ENCODE measurements at regions not wholly inside any gene's neighbourhood (a gene's known extent, or its start where the extent isn't known, plus 50 kb on each side); places are given as distances from the start of the nearest gene placed in this dataset.

DNA sequence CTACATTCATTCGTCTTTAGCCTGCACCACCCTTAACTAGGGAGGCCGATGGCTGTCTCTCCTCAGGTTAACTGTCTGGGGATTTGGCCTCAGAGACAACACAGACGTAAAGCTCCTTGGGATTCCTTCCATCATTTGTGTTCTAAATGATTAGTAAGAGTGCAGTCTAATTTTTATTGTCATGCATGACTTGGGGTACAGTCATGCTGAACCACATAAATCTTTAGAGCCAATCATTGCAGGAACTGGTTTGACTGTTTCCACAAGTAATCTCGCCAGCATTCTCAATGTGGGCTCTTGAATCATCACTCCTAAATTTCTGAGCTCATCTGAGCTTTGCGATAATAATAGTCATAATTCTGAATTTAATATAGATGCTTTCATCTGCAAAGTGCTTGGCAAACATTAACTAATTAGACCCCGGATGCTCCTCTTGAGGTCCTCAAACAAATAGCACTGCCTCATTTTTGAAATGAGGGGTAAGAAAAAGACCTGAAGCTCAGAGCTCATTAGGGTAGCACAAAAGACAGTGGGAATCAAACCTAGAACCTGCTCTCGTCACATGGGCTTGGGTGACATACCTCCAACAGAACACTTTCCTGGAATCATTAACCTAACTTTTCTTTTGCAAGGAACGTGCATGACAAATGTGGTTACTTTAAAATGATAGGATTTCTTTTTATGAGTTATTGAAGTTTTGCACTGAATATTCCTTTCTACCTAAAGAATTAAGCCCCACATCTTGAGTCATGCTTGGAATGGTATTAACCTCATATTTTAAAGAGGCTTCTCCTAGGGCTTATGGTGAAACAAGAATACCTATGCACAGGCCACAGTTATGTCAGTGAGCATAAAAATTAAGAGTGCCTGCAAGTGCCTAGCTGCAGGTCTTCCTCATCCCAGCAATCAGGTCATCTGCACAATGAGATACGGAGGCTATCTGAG, 118.9 kb upstream of the NRP1 start:
- no peak for DNase-seq (ENCODE audit: insufficient read length)
- no peak for TF ChIP-seq POLR2AphosphoS5 (IDR thresholded peaks at IDR 0.05; ENCODE audit: low read depth, low read length)
- TF ChIP-seq TAF1 (IDR thresholded peaks at IDR 0.05; ENCODE audit: borderline replicate concordance, low read depth, low read length), result no peak
- no peak for TF ChIP-seq POLR2A (IDR thresholded peaks at IDR 0.05; ENCODE audit: low read depth, low read length)

DNA sequence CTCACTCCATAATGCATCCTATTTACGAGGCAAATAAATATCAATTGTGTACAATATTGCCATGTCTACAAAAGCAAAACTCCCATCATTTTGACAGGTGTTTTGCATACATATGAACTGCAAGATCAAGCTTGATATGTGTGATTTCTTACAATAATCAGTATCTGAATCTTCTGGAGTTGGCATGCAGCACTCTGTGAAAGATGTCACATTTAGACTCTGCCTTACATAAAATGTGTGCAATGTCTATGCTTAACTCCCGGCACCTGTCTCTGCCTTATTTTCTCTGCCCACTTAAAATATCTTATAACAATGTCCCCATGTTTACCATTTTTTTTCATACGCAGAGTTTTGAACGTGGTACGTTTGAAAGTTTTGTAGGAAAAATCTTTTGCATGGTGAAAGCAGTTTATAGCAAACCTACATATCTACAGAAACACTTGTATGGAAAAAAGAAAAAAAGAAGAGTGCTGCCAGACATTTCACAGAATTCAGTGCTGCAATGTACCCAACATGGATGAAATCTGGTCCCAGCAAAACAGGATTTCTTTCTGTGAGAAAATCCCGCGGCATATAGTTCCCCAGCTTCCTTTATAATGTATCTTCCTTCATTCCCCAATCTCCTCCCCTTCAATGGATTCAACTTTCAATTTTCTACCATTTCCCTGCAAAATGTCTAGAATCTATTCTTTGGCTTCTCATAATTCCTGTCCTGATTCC, 114.1 kb upstream of the NRP1 start:
- no peak for FAIRE-seq
- TF ChIP-seq POLR2A (IDR thresholded peaks at IDR 0.05; ENCODE audit: low read depth, low read length), result no peak
- no peak for TF ChIP-seq POLR2AphosphoS5 (IDR thresholded peaks at IDR 0.05; ENCODE audit: low read depth, low read length)
- no peak for TF ChIP-seq TAF1 (IDR thresholded peaks at IDR 0.05; ENCODE audit: borderline replicate concordance, low read depth, low read length)

More for the DNA sequence above, 118.9 kb upstream of the NRP1 start:
- FAIRE-seq, result no peak

DNA sequence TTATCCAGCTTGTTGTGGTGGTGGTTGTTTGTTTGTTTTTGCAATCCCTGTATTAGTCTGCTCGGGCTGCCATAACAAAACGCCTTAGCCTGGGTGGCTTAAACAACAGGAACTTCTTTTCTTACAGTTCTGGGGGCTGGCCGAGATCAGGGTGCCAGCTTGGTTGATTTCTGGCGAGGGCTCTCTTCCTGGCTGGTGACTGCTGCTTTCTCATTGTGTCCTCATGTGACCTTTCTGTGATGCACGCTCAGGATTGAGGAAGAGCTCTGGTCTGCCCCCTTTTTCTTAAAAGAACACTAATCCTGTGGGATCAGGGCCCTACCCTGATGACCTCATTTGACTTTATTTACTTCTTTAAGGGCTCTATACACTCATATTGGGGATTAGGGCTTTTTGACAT, 107.1 kb upstream of the NRP1 start:
- no peak for DNase-seq (ENCODE audit: insufficient read length)
- no peak for FAIRE-seq
- no peak for TF ChIP-seq POLR2AphosphoS5 (IDR thresholded peaks at IDR 0.05; ENCODE audit: low read depth, low read length)
- no peak for TF ChIP-seq TAF1 (IDR thresholded peaks at IDR 0.05; ENCODE audit: borderline replicate concordance, low read depth, low read length)
- no peak for TF ChIP-seq POLR2A (IDR thresholded peaks at IDR 0.05; ENCODE audit: low read depth, low read length)

More for the DNA sequence above, 114.1 kb upstream of the NRP1 start:
- DNase-seq (ENCODE audit: insufficient read length), result no peak

DNA sequence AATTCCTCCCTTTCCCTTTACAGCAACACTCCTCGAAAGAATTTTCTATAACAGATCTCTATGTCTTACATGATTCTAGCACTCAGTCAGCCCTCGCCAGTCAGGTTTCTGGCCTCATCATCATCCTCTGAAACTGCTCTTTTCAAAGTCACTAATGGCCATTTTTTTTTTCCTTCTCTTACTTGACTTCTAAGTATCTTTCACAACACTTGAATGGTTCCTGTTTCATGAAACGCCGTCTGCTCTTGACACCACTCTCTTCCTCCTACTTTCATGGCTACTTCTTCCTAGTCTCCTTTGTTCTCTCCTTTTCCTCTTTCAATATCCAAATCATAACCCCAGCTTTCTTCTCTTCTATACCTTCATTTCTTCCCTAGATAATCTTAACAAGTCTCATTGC, 100.5 kb upstream of the NRP1 start:
- FAIRE-seq (no peak), DNase-seq (ENCODE audit: insufficient read length) (no peak)
- TF ChIP-seq POLR2A (IDR thresholded peaks at IDR 0.05; ENCODE audit: low read depth, low read length) (no peak), POLR2AphosphoS5 (IDR thresholded peaks at IDR 0.05; ENCODE audit: low read depth, low read length) (no peak), TAF1 (IDR thresholded peaks at IDR 0.05; ENCODE audit: borderline replicate concordance, low read depth, low read length) (no peak)

DNA sequence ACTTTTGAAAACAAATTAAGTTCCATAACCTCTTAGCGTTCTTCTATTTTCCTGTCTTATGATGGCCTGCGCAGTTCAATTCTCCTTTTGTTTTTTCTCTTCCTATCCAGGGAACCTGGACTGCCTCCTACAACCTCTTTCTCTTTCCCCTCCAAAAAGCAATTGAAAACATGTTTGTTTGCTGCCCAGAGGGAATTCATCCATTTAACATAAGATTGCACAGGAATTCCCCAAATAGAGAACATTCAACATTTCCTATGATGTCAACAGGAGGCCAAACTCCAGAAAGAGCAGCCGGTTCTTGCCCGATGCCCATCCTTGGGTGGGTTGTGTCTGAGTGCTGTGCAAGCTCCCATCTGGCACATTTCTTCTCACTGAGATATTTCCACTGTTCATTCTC, 94.2 kb upstream of the NRP1 start:
- no peak for FAIRE-seq
- DNase-seq (ENCODE audit: insufficient read length), result no peak
- TF ChIP-seq POLR2A (IDR thresholded peaks at IDR 0.05; ENCODE audit: low read depth, low read length) (no peak), TAF1 (IDR thresholded peaks at IDR 0.05; ENCODE audit: borderline replicate concordance, low read depth, low read length) (no peak), POLR2AphosphoS5 (IDR thresholded peaks at IDR 0.05; ENCODE audit: low read depth, low read length) (no peak)

DNA sequence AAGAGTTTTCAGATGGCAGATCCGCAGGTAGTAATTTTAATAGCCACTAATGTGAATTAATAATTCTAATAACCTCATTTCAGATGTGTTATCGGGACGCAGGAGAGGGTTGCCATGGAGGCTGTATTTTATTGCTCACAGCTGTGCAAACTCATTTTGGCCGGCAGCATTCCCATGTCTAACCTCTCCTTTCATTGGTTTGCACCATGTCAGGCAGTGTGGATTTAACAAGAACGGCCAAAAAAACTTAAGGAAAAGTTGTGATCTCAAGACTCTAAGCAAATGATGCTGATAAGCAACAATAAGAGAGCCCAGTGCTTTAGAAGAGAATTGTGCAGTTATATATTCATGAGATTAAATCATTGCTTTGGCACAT, 88.7 kb upstream of the NRP1 start:
- FAIRE-seq, result no peak
- TF ChIP-seq POLR2A (IDR thresholded peaks at IDR 0.05; ENCODE audit: low read depth, low read length) (no peak), TAF1 (IDR thresholded peaks at IDR 0.05; ENCODE audit: borderline replicate concordance, low read depth, low read length) (no peak), POLR2AphosphoS5 (IDR thresholded peaks at IDR 0.05; ENCODE audit: low read depth, low read length) (no peak)
- no peak for DNase-seq (ENCODE audit: insufficient read length)

DNA sequence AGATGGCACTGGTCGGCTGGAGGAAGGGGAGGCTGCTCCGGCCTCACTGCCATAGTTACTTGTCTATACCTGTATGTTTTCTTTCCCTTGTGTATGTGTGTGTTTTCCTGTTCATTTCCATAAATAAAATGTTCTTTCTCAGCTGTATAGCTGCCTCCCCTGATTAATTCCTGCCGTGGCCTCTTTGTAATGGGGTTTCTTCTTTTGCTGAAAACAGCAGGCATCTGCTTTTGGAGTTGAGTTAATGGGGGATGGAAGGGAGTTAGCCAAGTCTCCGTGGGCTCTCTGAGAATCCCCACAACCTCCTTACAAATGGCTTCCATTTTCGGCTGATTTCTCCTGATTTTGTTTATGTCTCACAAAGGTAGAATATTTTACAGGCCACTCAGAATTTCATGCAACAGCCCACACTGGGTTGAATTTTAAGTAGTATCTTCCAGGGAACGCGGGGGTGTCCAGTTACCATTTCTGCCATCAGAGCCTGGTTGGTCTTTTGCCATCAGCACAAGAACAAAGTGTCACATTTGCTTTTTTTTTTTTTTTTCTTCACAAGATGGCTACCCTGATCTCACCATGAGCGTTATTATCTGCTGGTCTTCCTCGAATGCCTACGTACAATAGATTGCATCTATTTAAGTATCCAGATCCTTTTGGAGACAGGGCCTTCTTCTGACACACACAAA, 88.1 kb upstream of the NRP1 start:
- no peak for TF ChIP-seq POLR2A (IDR thresholded peaks at IDR 0.05; ENCODE audit: low read depth, low read length)
- no peak for TF ChIP-seq POLR2AphosphoS5 (IDR thresholded peaks at IDR 0.05; ENCODE audit: low read depth, low read length)
- no peak for TF ChIP-seq TAF1 (IDR thresholded peaks at IDR 0.05; ENCODE audit: borderline replicate concordance, low read depth, low read length)
- FAIRE-seq, result no peak
- DNase-seq (ENCODE audit: insufficient read length), result no peak

DNA sequence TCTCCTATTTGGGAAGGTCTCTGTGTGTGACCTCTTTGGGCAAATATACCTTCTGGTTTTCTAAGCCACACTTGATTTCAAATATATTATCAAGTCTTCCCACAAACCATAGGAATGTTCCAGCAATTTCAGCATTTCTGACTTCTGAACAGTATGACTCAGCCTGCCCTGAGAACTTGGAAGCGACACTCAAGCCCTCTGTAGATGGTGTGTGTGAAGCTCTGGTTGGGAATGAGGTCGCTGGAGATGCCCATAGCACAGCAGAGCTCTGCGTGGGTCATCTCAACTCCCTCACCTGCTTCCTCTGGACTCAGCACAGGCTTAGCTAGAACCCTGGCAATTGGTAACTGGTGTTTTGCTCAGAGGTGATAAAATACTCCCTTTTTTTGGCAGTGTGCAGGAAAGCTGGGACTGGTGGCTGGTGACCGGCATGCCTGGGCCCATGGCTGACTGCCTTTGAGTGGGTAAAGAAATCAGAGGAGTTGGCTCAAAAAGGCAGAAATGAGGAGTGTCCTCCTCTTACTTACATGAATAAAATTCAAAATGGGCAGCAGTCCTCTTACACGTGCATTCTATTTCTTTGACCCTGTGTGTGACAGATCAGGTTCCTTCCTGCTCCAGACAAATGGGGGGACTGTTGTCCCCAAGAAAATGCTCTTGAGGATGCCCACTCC, 87.5 kb upstream of the NRP1 start:
- DNase-seq (ENCODE audit: insufficient read length) (no peak), FAIRE-seq (no peak)

DNA sequence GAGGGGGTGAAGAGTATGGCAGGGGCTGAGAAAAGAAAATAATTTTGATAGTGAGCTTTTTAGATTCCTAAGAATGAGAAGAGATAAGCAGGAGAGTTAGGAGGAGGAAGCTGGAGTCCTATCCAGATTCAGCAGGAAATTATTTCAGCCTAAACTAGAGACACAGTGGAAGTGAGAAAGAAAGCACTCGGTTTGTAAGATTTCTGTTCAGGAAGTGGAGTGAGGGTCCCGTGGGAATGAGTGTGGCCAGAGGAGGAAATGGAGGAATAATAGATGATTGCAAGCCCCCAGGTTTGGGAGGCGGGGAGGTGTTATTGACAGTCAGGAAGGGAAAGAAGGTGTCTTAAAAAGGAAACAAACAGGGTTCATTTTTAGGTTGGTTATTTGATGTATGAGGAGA, 84.8 kb upstream of the NRP1 start:
- no peak for TF ChIP-seq POLR2A (IDR thresholded peaks at IDR 0.05; ENCODE audit: low read depth, low read length)
- TF ChIP-seq POLR2AphosphoS5 (IDR thresholded peaks at IDR 0.05; ENCODE audit: low read depth, low read length), result no peak
- TF ChIP-seq TAF1 (IDR thresholded peaks at IDR 0.05; ENCODE audit: borderline replicate concordance, low read depth, low read length), result no peak
- no peak for FAIRE-seq
- no peak for DNase-seq (ENCODE audit: insufficient read length)

More for the DNA sequence above, 87.5 kb upstream of the NRP1 start:
- TF ChIP-seq POLR2A (IDR thresholded peaks at IDR 0.05; ENCODE audit: low read depth, low read length), result no peak
- TF ChIP-seq POLR2AphosphoS5 (IDR thresholded peaks at IDR 0.05; ENCODE audit: low read depth, low read length), result no peak
- TF ChIP-seq TAF1 (IDR thresholded peaks at IDR 0.05; ENCODE audit: borderline replicate concordance, low read depth, low read length), result no peak

DNA sequence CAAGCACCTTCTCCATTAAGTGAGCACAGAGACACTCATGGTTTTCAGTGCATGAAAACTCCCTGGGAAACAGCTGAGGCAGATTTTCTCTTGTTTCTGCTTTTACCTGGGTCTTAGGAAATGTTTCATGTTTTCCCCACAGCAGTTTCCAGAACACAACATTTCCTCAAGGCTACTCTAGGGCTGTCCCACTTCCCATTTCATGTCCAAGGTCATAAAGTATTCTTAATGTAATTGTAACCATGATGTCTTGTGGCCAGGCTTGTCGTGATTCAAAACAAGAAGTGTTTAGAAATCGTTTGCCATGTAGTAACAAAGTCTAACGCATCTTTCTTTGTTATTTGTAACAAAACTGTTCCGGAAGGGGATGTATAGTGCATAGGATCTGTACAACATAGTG, 83.8 kb upstream of the NRP1 start:
- FAIRE-seq, result no peak
- DNase-seq (ENCODE audit: insufficient read length), result no peak
- no peak for TF ChIP-seq TAF1 (IDR thresholded peaks at IDR 0.05; ENCODE audit: borderline replicate concordance, low read depth, low read length)
- TF ChIP-seq POLR2AphosphoS5 (IDR thresholded peaks at IDR 0.05; ENCODE audit: low read depth, low read length), result no peak
- no peak for TF ChIP-seq POLR2A (IDR thresholded peaks at IDR 0.05; ENCODE audit: low read depth, low read length)

DNA sequence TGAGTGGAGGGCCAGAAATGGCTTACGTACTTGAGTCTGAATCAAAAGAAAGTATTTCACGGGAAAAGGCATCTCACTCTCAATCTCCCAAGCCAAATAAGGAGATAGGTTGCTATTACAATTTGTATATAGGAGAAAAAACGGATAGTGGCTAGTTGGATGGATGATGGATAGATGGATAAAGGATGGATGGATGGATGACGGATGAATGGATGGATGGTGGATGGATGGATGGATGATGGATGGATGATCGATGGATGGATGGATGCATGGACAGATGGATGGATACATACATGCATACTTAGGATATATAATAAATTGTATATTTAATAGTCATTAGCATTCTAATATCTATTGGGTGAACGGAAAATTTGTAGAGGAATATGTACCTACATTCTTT, 82.2 kb upstream of the NRP1 start:
- FAIRE-seq, result no peak
- DNase-seq (ENCODE audit: insufficient read length), result no peak
- TF ChIP-seq TAF1 (IDR thresholded peaks at IDR 0.05; ENCODE audit: borderline replicate concordance, low read depth, low read length) (no peak), POLR2A (IDR thresholded peaks at IDR 0.05; ENCODE audit: low read depth, low read length) (no peak), POLR2AphosphoS5 (IDR thresholded peaks at IDR 0.05; ENCODE audit: low read depth, low read length) (no peak)
